Neuronal stem cell (in vitro differentiated cells): ENCODE measurements at regions not wholly inside any gene's neighbourhood (a gene's known extent, or its start where the extent isn't known, plus 50 kb on each side); places are given as distances from the start of the nearest gene placed in this dataset.

Source experiments
- DNase-seq: peaks from one replicate; pipeline ENCODE4 v3.0.0-alpha.2; 2013; ENCODE audit warnings: low spot score
- H2AFZ ChIP-seq: one replicate; pipeline ENCODE4 v1.6.1; 2013; ENCODE audit warnings: mild to moderate bottlenecking, low read length, inconsistent platforms
- H2AK5ac ChIP-seq: 2 replicates; pipeline ENCODE4 v1.6.1; 2013; ENCODE audit warnings: low read depth, mild to moderate bottlenecking, inconsistent platforms, low read length, moderate library complexity, mixed read lengths
- H2BK120ac ChIP-seq: 2 replicates; pipeline ENCODE4 v1.6.1; 2013; ENCODE audit warnings: low read depth, mild to moderate bottlenecking, inconsistent platforms, low read length, moderate library complexity, mixed read lengths
- H2BK12ac ChIP-seq: one replicate; pipeline ENCODE4 v1.6.1; 2013; ENCODE audit warnings: low read length, inconsistent platforms
- H2BK15ac ChIP-seq: 2 replicates; pipeline ENCODE4 v1.6.1; 2013; ENCODE audit warnings: mild to moderate bottlenecking, low read length, inconsistent platforms, mixed read lengths
- H2BK5ac ChIP-seq: one replicate; pipeline ENCODE4 v1.6.1; 2013; ENCODE audit warnings: inconsistent platforms, mild to moderate bottlenecking, low read length, moderate library complexity
- H3K14ac ChIP-seq: one replicate; pipeline ENCODE4 v1.6.1; 2013; ENCODE audit warnings: low read length, inconsistent platforms
- H3K18ac ChIP-seq: 2 replicates; pipeline ENCODE4 v1.6.1; 2013; ENCODE audit warnings: low read length, inconsistent platforms
- H3K23ac ChIP-seq: 2 replicates; pipeline ENCODE4 v1.6.1; 2013; ENCODE audit warnings: low read depth, mild to moderate bottlenecking, mixed read lengths, low read length, inconsistent platforms; ENCODE audit not compliant: poor library complexity
- H3K27ac ChIP-seq: replicated peaks from 3 replicates; pipeline ENCODE4 v1.5.1; 2013; ENCODE audit warnings: low read length, inconsistent platforms
- H3K27me3 ChIP-seq, 3 experiments: 2 replicates each; pipeline ENCODE4 v1.6.1; 2013; ENCODE audit warnings: low read length in 3 of 3, mild to moderate bottlenecking in 2 of 3, inconsistent platforms in 1 of 3, low read depth in 1 of 3, mixed read lengths in 1 of 3, moderate library complexity in 1 of 3; ENCODE audit not compliant: control insufficient read depth in 3 of 3, insufficient read depth in 3 of 3
- H3K36me3 ChIP-seq, 2 donors: replicated peaks in 1 of 2; 2 replicates each; pipeline ENCODE4 v1.6.1; 2013; ENCODE audit warnings: low read length in 2 of 2; ENCODE audit not compliant: control insufficient read depth in 2 of 2, insufficient read depth in 2 of 2
- H3K4ac ChIP-seq: 2 replicates; pipeline ENCODE4 v1.6.1; 2013; ENCODE audit warnings: inconsistent platforms, mild to moderate bottlenecking, low read length, moderate library complexity
- H3K4me1 ChIP-seq, 2 donors: 1 replicate in 1 of 2; 2 replicates in 1 of 2; pipeline ENCODE4 v1.6.1; 2013; ENCODE audit warnings: low read length in 2 of 2, low read depth in 1 of 2; ENCODE audit not compliant: control insufficient read depth in 2 of 2, insufficient read depth in 1 of 2
- H3K4me2 ChIP-seq: one replicate; pipeline ENCODE4 v1.6.1; 2013; ENCODE audit warnings: mild to moderate bottlenecking, low read length, inconsistent platforms; ENCODE audit not compliant: insufficient read depth, poor library complexity, severe bottlenecking
- H3K4me3 ChIP-seq, 2 donors: 2 replicates each; pipeline ENCODE4 v1.5.1; 2013; ENCODE audit warnings: low read length in 2 of 2, mild to moderate bottlenecking in 2 of 2, inconsistent platforms in 1 of 2, moderate library complexity in 1 of 2
- H3K79me1 ChIP-seq: one replicate; pipeline ENCODE4 v1.6.1; 2013; ENCODE audit warnings: low read depth, mild to moderate bottlenecking, inconsistent platforms, low read length, moderate library complexity
- H3K9ac ChIP-seq: one replicate; pipeline ENCODE4 v1.6.1; 2013; ENCODE audit warnings: mild to moderate bottlenecking, low read depth, low read length, inconsistent platforms; ENCODE audit not compliant: poor library complexity
- H3K9me3 ChIP-seq, 2 donors: replicated peaks in 1 of 2; 2 replicates each; pipeline versions ENCODE3 to v1.6.1; 2013; ENCODE audit warnings: low read length in 2 of 2, mild to moderate bottlenecking in 2 of 2, inconsistent platforms in 1 of 2, low read depth in 1 of 2, mixed read lengths in 1 of 2, moderate library complexity in 1 of 2; ENCODE audit not compliant: control insufficient read depth in 2 of 2, insufficient read depth in 1 of 2
- H4K8ac ChIP-seq: one replicate; pipeline ENCODE4 v1.6.1; 2013; ENCODE audit warnings: low read depth, mild to moderate bottlenecking, inconsistent platforms, low read length, moderate library complexity
- H4K91ac ChIP-seq: one replicate; pipeline ENCODE4 v1.6.1; 2013; ENCODE audit warnings: low read length, low read depth, mild to moderate bottlenecking, inconsistent platforms; ENCODE audit not compliant: poor library complexity
- WGBS, 2 donors: extraction: QIAGEN DNeasy Blood & Tissue Kit; methylation state at CpG; one replicate each; pipeline ENCODE4 v1.1.7; 2013; ENCODE audit warnings: missing lambda C conversion rate in 2 of 2, mixed read lengths in 1 of 2; ENCODE audit not compliant: insufficient read length in 2 of 2, insufficient replicate concordance in 1 of 2; ENCODE audit errors: extremely low coverage in 2 of 2; 5-methylcytosine and 5-hydroxymethylcytosine counted together

DNA sequence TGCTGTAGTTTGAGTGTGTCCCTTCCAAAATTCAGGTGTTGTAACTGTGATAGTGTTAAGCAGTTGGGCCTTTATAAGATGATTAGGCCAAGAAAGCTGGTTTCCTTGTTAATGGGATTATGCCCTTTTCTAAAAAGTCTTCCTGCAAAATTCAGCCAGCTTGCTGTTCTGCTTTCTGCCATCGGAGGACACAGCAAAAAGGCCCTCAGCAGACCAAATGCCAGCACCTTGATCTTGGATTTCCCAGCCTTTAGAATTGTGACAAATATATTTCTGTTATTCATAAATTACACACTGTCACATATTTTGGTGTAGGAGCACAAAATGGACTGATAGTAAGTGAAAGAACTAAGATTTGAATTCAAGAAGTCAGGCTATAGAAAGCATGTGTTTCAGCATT is 203.2 kb downstream of the IZUMO3 start:
- H3K14ac ChIP-seq, result no peak overlapping the region
- H2BK5ac ChIP-seq, result no peak overlapping the region
- no peak overlapping the region for H2BK120ac ChIP-seq
- no CpG with 5 or more reads among the region's 1 CpG for WGBS, 2 donors
- no peak overlapping the region for H3K18ac ChIP-seq
- H3K4me3 ChIP-seq, result no peak overlapping the region
- H2AK5ac ChIP-seq, result no peak overlapping the region
- H3K27me3 ChIP-seq, result no peaks in the 10 kb centered on the region
- H3K4ac ChIP-seq, result no peak overlapping the region
- H2BK15ac ChIP-seq, result no peak overlapping the region
- no peak overlapping the region for H3K27ac ChIP-seq
- H3K9me3 ChIP-seq, result no peaks in the 10 kb centered on the region
- H4K91ac ChIP-seq, result no peak overlapping the region
- no peak overlapping the region for H3K4me2 ChIP-seq
- H3K36me3 ChIP-seq, result no peaks in the 10 kb centered on the region
- no peak for DNase-seq
- H3K4me1 ChIP-seq, result no peaks in the 10 kb centered on the region
- H2BK12ac ChIP-seq, result no peak overlapping the region
- no peak overlapping the region for H3K9ac ChIP-seq
- no peak overlapping the region for H4K8ac ChIP-seq
- H3K79me1 ChIP-seq, result no peaks in the 10 kb centered on the region
- H2AFZ ChIP-seq, result no peak overlapping the region
- H3K23ac ChIP-seq, result no peak overlapping the region

GRCh38 chr9:24333629-24334028 is 212.1 kb downstream of the IZUMO3 start:
- H3K27ac ChIP-seq, result no peak overlapping the region
- H3K9me3 ChIP-seq, result no peaks in the 10 kb centered on the region
- no peak overlapping the region for H2BK120ac ChIP-seq
- no peak overlapping the region for H3K4me3 ChIP-seq
- no peaks in the 10 kb centered on the region for H3K79me1 ChIP-seq
- no peak overlapping the region for H2AFZ ChIP-seq
- no peak overlapping the region for H4K91ac ChIP-seq
- no peak overlapping the region for H3K23ac ChIP-seq
- H4K8ac ChIP-seq, result no peak overlapping the region
- no peaks in the 10 kb centered on the region for H3K36me3 ChIP-seq
- H3K27me3 ChIP-seq, result no peaks in the 10 kb centered on the region
- no peak overlapping the region for H2BK12ac ChIP-seq
- no peak overlapping the region for H2AK5ac ChIP-seq
- no CpG with 5 or more reads among the region's 2 CpGs for WGBS, 2 donors
- no peak overlapping the region for H3K18ac ChIP-seq
- no peak overlapping the region for H3K9ac ChIP-seq
- H3K14ac ChIP-seq, result no peak overlapping the region
- no peaks in the 10 kb centered on the region for H3K4me1 ChIP-seq
- no peak overlapping the region for H2BK15ac ChIP-seq
- H3K4me2 ChIP-seq, result no peak overlapping the region
- DNase-seq, result no peak
- H2BK5ac ChIP-seq, result no peak overlapping the region
- H3K4ac ChIP-seq, result no peak overlapping the region

- H4K91ac ChIP-seq, result no peak overlapping the region
- H2BK15ac ChIP-seq, result no peak overlapping the region
- no peak overlapping the region for H3K4me3 ChIP-seq
- H3K79me1 ChIP-seq, result no peaks in the 10 kb centered on the region
- H3K4me2 ChIP-seq, result no peak overlapping the region
- no peak overlapping the region for H4K8ac ChIP-seq
- WGBS, 2 donors, result no CpG with 5 or more reads among the region's 4 CpGs
- H3K14ac ChIP-seq, result no peak overlapping the region
- H3K9me3 ChIP-seq, result no peaks in the 10 kb centered on the region
- no peaks in the 10 kb centered on the region for H3K36me3 ChIP-seq
- H3K9ac ChIP-seq, result no peak overlapping the region
- no peak overlapping the region for H3K18ac ChIP-seq
- no peak overlapping the region for H3K4ac ChIP-seq
- H2AFZ ChIP-seq, result no peak overlapping the region
- H2BK5ac ChIP-seq, result no peak overlapping the region
- H3K23ac ChIP-seq, result no peak overlapping the region
- no peak overlapping the region for H2BK12ac ChIP-seq
- peaks cover 1 to 3% of the 10 kb centered on the region in 2 donors for H3K4me1 ChIP-seq
- no peak overlapping the region for H2BK120ac ChIP-seq
- no peaks in the 10 kb centered on the region for H3K27me3 ChIP-seq
- H3K27ac ChIP-seq, result no peak overlapping the region
- DNase-seq, result no peak
- H2AK5ac ChIP-seq, result no peak overlapping the region
These were observed 246.8 kb downstream of the IZUMO3 start for GRCh38 chr9:24298912-24299311.

GRCh38 chr9:24297931-24298330 is 247.8 kb downstream of the IZUMO3 start:
- WGBS, 2 donors, result no CpG with 5 or more reads among the region's 2 CpGs
- no peaks in the 10 kb centered on the region for H3K9me3 ChIP-seq
- H3K18ac ChIP-seq, result no peak overlapping the region

More at GRCh38 chr9:24297931-24298330, 247.8 kb downstream of the IZUMO3 start:
- Histone ChIP-seq H2AK5ac (no peak overlapping the region), H3K23ac (no peak overlapping the region), H4K91ac (no peak overlapping the region), H3K4me3 (no peak overlapping the region), H3K36me3 (no peaks in the 10 kb centered on the region), H3K27ac (no peak overlapping the region), H2BK5ac (no peak overlapping the region), H2BK12ac (no peak overlapping the region), H2AFZ (no peak overlapping the region), H2BK15ac (no peak overlapping the region), H3K9ac (no peak overlapping the region), H3K4me2 (no peak overlapping the region), H4K8ac (no peak overlapping the region), H3K79me1 (no peaks in the 10 kb centered on the region), H3K14ac (no peak overlapping the region), H2BK120ac (no peak overlapping the region), H3K27me3 (no peaks in the 10 kb centered on the region), H3K4me1 (peaks cover 3 to 7% of the 10 kb centered on the region in 2 donors), H3K4ac (no peak overlapping the region)
- DNase-seq, result no peak
